ENCODE measurements at regions not wholly inside any gene's neighbourhood (a gene's known extent, or its start where the extent isn't known, plus 50 kb on each side); places are given as distances from the start of the nearest gene placed in this dataset.

- DNase-seq, result no peak
Observed at GRCh38 chr10:129404091-129404490, 63.0 kb upstream of the MGMT start.

DNA sequence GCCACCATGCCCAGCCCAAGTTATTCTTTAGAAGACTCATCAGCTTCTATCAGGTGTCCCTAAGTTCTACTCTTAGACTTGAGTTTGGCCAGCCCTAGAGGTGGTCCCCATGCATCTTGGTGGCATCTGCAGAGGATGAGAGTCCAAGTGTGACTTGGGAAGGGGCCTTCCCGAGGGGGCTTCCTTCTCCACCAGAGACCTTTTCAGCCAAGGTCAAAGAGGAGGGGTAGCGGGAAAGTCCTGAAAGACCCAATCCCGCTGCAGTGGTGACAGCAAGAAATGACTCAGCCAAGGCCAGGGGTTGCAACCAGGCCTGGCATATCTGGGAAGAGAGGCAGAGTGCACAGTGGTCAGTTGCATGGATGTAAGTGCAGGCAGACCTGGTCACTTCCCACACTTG is 61.7 kb upstream of the MGMT start:
- no peak for DNase-seq

- no peak for DNase-seq
Observed at GRCh38 chr10:129410688-129411392, 56.2 kb upstream of the MGMT start.

DNA sequence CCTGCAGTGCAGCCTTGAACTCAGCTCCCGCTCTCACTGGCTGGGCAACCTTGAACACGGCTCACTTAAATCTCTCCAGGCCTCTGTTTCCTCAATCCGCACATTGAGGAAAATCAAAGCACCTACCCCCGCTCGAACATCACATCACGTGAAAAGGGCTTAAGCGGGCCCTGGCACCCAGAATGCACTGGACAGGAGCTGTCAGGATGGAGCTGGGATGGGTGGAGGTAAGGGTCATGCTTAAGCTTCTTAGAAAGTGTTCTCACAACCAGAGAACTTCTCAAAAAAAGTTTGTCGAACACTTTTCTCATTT is 55.7 kb upstream of the MGMT start:
- DNase-seq, result no peak

- DNase-seq, result no peak
Observed at GRCh38 chr10:129411772-129412171, 55.3 kb upstream of the MGMT start.

- DNase-seq, result no peak
Observed at GRCh38 chr10:129413024-129413423, 54.0 kb upstream of the MGMT start.

- no peak for DNase-seq
Observed at GRCh38 chr10:129415215-129416140, 51.6 kb upstream of the MGMT start.

DNA sequence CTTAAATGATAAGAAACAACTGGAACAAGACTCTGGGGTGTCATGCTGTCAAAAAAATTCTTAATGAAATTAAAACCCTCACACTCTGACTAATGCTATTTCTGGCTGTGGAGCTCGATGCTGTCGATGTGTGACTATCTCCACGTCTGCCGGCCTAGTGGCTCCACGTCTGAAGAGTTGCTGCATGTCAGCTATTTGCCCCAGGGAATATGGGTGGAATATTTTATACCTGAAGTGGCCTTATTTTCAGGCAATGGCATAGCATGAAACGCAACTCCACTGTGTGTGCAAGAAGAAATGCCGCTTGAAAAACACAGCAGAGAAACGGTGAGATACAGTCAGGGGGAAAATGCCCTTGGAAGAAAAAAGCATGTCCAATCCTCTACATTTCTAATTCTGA is 50.9 kb upstream of the MGMT start:
- no peak for DNase-seq

DNA sequence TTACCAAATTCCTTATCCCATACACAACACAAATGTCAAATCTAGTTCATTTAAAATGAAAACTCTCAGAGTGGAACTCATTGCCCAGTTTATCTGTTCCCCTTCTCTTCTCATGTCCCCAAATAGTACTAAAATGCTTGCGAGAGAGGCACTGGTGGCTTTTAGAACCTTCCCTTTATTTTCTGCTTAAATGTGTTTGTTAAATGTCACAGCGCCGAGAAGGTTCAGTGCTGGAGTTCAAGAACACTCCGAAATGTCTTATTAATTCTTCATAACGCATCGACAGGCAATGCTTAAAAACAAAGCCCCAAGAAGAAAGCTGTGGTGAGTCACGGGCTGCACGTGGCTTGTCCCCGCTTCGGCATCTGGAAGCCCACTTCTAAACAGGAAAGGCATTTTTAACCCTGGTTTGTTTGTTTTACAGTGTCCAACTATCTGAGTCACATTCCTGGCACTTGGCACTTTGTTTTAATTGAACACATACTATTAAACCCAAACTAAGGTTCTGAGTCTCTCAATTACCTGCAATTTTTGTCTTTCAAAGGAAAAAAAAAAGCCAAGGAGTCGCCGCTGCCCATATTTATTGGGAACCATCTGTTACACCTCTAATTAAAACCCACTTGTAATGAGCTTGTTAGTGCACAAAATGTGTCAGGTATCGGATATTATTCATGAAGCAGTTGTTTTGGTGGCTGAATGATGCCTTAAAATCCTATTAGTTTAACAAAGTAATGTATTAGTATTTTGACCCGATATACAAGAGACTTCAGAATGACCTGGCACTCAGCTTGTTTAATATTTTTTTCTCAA is 49.9 kb upstream of the MGMT start:
- DNase-seq, result no peak

Data from DMS79 (cell line).